NT2/D1 (cell line): ENCODE measurements at regions not wholly inside any gene's neighbourhood (a gene's known extent, or its start where the extent isn't known, plus 50 kb on each side); places are given as distances from the start of the nearest gene placed in this dataset.

ENCODE experiments used
- YY1 ChIP-seq: IDR thresholded peaks from 2 replicates; pipeline ENCODE4 v1.6.1; 2011; ENCODE audit not compliant: insufficient read length, insufficient read depth
- ZNF274 ChIP-seq: IDR thresholded peaks from 2 replicates; pipeline ENCODE4 v1.6.1; 2011; ENCODE audit warnings: mild to moderate bottlenecking, low read depth, low read length

DNA sequence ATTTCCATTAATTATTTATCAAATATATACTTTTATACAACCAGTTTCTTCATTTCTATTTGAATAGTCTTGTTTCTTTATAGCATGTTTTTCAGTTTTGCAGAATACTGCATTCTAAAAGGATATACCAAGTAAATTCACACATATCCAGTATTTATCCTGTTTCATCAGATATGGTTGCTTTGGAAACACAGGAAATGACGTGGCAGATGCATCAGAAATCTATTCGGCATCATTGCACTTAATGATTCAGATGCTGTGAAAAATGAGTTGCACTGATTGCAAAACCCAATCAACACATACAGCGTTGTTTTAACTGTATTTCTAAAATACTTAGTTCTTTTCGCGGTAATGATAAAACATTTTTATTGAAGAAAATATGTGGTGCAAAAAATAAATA, 594.9 kb downstream of the CDH26 start:
- TF ChIP-seq YY1 (no peak), ZNF274 (no peak)
